ENCODE measurements at regions not wholly inside any gene's neighbourhood (a gene's known extent, or its start where the extent isn't known, plus 50 kb on each side); places are given as distances from the start of the nearest gene placed in this dataset.
"Not testable (repeated sequence)": the region's sequence is repeated elsewhere in the genome, so short reads cannot be mapped to it uniquely, and the experiment has no call there.

GRCh38 chr7:65807067-65807466 lies 65.8 kb upstream of the VKORC1L1 start:
- TF ChIP-seq EZH2phosphoT487 (IDR thresholded peaks at IDR 0.05; ENCODE audit: borderline replicate concordance); CBX3 (IDR thresholded peaks at IDR 0.05; ENCODE audit: low read depth); POLR2A (IDR thresholded peaks at IDR 0.05; ENCODE audit: borderline replicate concordance, extremely low read depth, insufficient read depth, insufficient read length); EZH2 (IDR thresholded peaks at IDR 0.05); REST (IDR thresholded peaks at IDR 0.05; ENCODE audit: low read depth); SRF (IDR thresholded peaks at IDR 0.05; ENCODE audit: low read depth); SIN3A (IDR thresholded peaks at IDR 0.05; ENCODE audit: low read depth); RAD21 (IDR thresholded peaks at IDR 0.05; ENCODE audit: low read depth); ZBTB33 (IDR thresholded peaks at IDR 0.05; ENCODE audit: extremely low read depth, insufficient replicate concordance, low read length); ELF1 (IDR thresholded peaks at IDR 0.05; ENCODE audit: borderline replicate concordance, low read depth); POLR2AphosphoS5 (IDR thresholded peaks at IDR 0.05; ENCODE audit: low read depth, low read length); SP1 (IDR thresholded peaks at IDR 0.05; ENCODE audit: low read depth): not testable (repeated sequence)
- TF ChIP-seq, protein P1, sequence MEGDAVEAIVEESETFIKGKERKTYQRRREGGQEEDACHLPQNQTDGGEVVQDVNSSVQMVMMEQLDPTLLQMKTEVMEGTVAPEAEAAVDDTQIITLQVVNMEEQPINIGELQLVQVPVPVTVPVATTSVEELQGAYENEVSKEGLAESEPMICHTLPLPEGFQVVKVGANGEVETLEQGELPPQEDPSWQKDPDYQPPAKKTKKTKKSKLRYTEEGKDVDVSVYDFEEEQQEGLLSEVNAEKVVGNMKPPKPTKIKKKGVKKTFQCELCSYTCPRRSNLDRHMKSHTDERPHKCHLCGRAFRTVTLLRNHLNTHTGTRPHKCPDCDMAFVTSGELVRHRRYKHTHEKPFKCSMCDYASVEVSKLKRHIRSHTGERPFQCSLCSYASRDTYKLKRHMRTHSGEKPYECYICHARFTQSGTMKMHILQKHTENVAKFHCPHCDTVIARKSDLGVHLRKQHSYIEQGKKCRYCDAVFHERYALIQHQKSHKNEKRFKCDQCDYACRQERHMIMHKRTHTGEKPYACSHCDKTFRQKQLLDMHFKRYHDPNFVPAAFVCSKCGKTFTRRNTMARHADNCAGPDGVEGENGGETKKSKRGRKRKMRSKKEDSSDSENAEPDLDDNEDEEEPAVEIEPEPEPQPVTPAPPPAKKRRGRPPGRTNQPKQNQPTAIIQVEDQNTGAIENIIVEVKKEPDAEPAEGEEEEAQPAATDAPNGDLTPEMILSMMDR (IDR thresholded peaks at IDR 0.05 in 2 of 3, conservative IDR thresholded peaks at IDR 0.05 in 1 of 3; ENCODE audit: borderline replicate concordance in 1 of 3, insufficient read depth in 1 of 3, low read depth in 2 of 3, low read length in 2 of 3): not testable (repeated sequence)

All from HCT116 (cell line).